HUES6 (cell line): ENCODE measurements at regions not wholly inside any gene's neighbourhood (a gene's known extent, or its start where the extent isn't known, plus 50 kb on each side); places are given as distances from the start of the nearest gene placed in this dataset.

ENCODE experiments used
- H3K27ac ChIP-seq: 2 replicates; pipeline ENCODE4 v1.7.0; 2013; ENCODE audit warnings: low read depth, mild to moderate bottlenecking, low read length, inconsistent platforms
- H3K27me3 ChIP-seq: 2 replicates; pipeline ENCODE4 v1.6.1; 2013; ENCODE audit warnings: low read length; ENCODE audit not compliant: control insufficient read depth, insufficient read depth
- H3K36me3 ChIP-seq: 2 replicates; pipeline ENCODE4 v1.6.1; 2013; ENCODE audit warnings: low read length; ENCODE audit not compliant: control insufficient read depth, insufficient read depth
- H3K4me1 ChIP-seq: 2 replicates; pipeline ENCODE4 v1.6.1; 2013; ENCODE audit warnings: low read length; ENCODE audit not compliant: control insufficient read depth, insufficient read depth
- H3K4me3 ChIP-seq: 2 replicates; pipeline ENCODE4 v1.5.1; 2013; ENCODE audit warnings: low read depth, low read length
- H3K9ac ChIP-seq: one replicate; pipeline ENCODE4 v1.6.1; 2013; ENCODE audit warnings: mild to moderate bottlenecking, low read length
- H3K9me3 ChIP-seq: 2 replicates; pipeline ENCODE4 v1.6.1; 2013; ENCODE audit warnings: low read depth, low read length; ENCODE audit not compliant: control insufficient read depth, insufficient read depth

DNA sequence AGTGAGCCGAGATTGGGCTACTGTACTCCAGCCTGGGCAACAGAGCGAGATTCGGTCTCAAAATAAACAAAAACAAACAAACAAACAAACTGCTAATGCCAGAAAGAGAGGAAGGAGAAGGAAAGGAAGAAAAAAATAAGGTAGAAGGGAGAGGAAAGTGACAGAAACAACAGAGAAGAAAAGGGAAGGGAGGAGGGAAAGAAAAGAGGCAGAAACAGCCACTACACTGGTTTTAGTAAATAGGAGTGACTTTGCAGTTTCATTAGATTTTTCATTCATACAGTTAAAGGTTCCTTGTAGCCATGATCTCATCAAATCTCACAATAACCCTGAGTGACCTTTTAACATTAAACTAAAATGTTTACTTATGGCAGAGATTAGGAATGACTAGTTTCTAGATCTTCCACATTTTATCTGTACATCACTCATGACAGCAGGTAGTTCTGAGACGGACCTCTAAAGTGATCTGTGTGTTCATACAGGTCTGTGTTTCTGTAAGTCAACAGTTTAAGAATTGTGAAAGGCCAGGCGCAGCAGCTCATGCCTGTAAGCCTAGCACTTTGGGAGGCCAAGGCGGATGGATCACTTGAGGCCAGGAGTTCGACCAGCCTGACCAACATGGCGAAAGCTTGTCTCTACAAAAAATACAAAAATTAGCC lies 191.3 kb upstream of the KLF14 start:
- H3K4me3 ChIP-seq = no peak overlapping the region
- no peaks in the 10 kb centered on the region for H3K9me3 ChIP-seq
- no peaks in the 10 kb centered on the region for H3K27me3 ChIP-seq
- no peaks in the 10 kb centered on the region for H3K36me3 ChIP-seq
- H3K9ac ChIP-seq = no peak overlapping the region
- peaks cover 14% of the 10 kb centered on the region for H3K4me1 ChIP-seq
- no peak overlapping the region for H3K27ac ChIP-seq

DNA sequence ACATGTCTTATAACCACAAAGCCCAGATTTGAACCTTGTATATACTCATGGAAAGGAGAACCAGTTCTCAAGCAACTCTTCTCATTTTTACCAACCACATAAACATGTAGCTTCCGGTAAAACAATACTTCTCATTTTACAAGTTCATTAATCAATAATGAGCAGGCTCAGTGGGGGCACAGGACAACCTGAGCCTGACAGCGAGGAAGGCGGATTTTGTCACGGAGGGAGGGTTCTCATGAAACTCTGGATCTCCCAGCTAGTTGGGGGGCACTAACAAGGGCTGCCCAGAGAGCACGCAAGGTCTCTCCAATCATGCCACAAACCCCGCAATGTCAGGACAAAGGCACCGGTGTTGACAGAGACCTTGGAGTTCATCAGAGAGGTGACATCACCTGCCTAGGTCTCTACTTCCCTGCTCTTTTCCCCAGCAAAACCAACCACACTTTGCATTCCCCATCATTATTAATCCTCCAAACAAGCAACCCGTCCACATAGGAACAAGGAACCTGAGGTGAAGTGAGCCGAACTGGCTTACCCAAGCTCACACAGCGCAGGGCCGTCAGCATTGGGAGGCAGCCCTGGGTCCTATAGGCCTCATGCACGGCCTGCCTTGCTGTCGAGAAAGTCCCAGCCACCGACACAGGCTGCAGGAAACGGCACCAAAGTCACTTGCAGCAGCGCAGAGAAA lies 192.1 kb upstream of the KLF14 start:
- Histone ChIP-seq H3K27me3 (no peaks in the 10 kb centered on the region), H3K4me1 (peaks cover 11% of the 10 kb centered on the region), H3K27ac (no peak overlapping the region), H3K9me3 (no peaks in the 10 kb centered on the region), H3K9ac (no peak overlapping the region), H3K4me3 (no peak overlapping the region), H3K36me3 (no peaks in the 10 kb centered on the region)

DNA sequence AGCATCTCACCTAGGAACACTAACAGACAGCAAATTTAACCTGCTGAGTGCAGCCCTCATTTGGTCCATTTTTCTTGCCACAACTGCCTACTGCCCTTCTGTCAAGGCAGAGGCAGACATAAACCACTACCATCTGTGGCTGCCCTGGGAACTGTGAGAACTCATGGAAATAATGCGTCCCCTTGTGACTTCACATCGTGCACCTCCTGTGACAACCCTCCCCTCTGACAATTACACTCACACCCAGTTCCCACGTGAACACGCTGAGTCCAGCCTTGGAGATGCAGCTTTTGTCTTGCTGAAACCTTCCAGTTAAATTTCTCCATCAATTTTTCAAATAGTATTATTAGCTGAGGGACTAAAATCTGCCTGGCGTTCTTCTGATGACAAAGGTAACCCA lies 193.1 kb upstream of the KLF14 start:
- H3K27ac ChIP-seq = no peak overlapping the region
- no peak overlapping the region for H3K9ac ChIP-seq
- H3K4me3 ChIP-seq = no peak overlapping the region
- H3K9me3 ChIP-seq = no peaks in the 10 kb centered on the region
- peaks cover 3% of the 10 kb centered on the region; the same call in 1 of the 2 replicates for H3K4me1 ChIP-seq
- no peaks in the 10 kb centered on the region for H3K27me3 ChIP-seq
- H3K36me3 ChIP-seq = no peaks in the 10 kb centered on the region

DNA sequence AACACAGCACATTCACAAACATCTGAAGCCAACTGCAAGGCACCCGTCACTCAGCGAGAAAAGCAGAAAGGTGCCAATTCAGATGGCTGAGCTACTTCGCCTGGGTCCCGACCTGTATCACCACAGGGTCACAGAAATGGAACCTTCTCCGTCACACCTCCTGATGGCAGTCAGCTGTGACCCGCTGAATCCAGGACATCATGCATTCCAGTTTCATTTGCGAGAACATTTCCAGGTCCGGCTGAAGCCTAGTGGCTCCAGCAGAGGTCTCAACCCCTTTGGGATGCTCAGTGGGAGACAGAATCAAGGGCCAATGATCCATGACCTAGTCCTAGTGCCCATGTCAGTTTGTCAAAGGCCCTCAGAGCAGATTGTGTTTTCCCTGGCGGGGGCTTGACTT lies 193.6 kb upstream of the KLF14 start:
- no peak overlapping the region for H3K4me3 ChIP-seq
- no peaks in the 10 kb centered on the region for H3K9me3 ChIP-seq
- no peak overlapping the region for H3K27ac ChIP-seq
- no peaks in the 10 kb centered on the region for H3K36me3 ChIP-seq
- H3K27me3 ChIP-seq = no peaks in the 10 kb centered on the region
- H3K4me1 ChIP-seq = peaks cover 3% of the 10 kb centered on the region; the same call in 1 of the 2 replicates
- no peak overlapping the region for H3K9ac ChIP-seq

DNA sequence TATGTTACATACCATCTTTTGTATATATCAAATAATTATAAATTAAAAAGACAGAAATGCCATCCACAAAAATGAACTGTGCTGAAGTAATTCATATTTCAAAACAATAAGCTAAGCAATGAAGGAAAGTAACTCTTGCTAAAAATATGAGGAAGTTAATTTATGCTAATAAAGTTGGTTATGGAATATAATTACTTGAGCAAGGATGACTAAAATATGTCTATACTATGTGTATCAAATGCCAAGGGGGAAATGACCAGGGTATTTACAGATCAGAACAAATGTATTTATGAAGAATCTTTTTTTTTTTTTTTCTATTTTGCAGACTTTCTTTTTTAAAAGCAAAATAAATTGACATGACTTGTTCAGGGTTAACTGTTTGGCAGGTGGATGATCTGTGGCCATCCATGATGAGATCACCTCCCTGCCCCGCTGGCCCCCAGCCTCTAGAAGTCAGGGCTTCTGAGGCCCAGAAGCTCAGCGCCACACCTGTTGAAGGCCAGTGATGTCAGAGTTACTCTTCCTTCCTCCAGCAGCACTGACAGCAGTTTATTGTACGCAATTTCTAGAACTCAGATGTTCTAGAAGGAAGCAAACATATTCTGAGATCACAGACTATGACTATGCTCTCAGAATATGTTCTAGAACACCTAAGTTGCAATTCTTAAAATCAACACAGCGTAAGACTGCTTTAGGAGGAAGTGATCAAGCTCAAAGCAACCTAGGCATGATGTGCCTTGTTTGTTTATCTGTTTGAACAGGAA lies 196.1 kb upstream of the KLF14 start:
- Histone ChIP-seq H3K4me1 (peaks cover 3% of the 10 kb centered on the region; the same call in 1 of the 2 replicates), H3K27ac (no peak overlapping the region), H3K27me3 (no peaks in the 10 kb centered on the region), H3K9ac (no peak overlapping the region), H3K9me3 (no peaks in the 10 kb centered on the region), H3K4me3 (no peak overlapping the region), H3K36me3 (no peaks in the 10 kb centered on the region)

DNA sequence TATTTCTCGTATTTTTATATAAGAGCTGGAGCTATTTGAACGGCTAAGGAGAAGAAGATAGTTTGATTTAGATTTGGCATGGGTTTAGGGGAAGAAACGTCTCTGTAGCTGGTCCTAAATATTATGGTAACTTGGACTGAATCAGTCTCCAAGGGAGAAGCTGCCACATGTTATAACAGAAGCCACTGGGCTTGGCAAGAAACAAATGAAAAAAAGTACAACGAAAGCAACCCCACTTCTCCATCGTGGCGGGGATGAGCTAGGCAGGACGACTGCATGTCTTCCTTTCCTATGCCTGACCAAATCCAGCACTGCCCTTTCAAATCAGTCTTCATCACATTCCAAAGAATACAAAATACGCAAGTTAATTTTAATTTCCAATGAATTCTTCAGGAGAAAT lies 196.7 kb upstream of the KLF14 start:
- H3K9me3 ChIP-seq = no peaks in the 10 kb centered on the region
- H3K36me3 ChIP-seq = no peaks in the 10 kb centered on the region
- no peak overlapping the region for H3K27ac ChIP-seq
- H3K4me1 ChIP-seq = peaks cover 3% of the 10 kb centered on the region; the same call in 1 of the 2 replicates
- no peaks in the 10 kb centered on the region for H3K27me3 ChIP-seq
- H3K9ac ChIP-seq = no peak overlapping the region
- H3K4me3 ChIP-seq = no peak overlapping the region

DNA sequence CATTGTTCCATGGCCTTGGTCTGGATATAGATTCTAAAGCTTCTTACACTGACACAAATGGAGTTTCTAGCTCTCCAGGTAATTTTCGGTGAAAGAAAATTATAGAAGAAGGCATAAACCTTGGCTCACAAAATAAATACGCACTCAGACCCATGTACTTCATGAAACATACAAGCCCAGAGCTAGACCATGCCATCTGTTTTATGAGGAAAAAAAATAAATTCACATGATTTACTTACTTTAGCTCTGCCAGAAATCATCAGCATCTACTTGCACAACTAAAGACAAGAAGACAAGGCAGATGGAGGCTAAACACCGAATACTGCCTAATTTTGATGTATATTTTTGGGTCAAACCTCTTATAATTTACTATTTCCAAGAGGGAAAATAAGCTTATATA lies 197.4 kb upstream of the KLF14 start:
- Histone ChIP-seq H3K9ac (no peak overlapping the region), H3K4me1 (no peaks in the 10 kb centered on the region), H3K9me3 (no peaks in the 10 kb centered on the region), H3K27me3 (no peaks in the 10 kb centered on the region), H3K4me3 (no peak overlapping the region), H3K36me3 (no peaks in the 10 kb centered on the region), H3K27ac (no peak overlapping the region)

DNA sequence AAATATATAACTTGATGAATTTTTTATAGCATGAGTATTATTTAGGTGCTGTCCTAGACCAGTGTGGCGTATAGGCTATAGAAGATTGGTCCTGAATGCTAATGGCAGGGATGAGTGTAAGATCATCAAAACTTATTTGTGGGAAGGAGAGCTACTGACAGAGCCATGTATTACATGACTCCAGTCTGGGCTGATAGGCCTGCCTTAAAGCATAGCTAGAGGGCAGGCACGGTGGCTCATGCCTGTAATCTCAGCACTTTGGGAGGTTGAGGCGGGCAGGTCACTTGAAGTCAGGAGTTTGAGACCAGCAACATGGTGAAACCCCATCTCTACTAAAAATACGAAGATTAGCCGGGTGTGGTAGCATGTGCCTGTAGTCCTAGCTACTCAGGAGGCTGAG lies 198.1 kb upstream of the KLF14 start:
- Histone ChIP-seq H3K9me3 (no peaks in the 10 kb centered on the region), H3K4me1 (no peaks in the 10 kb centered on the region), H3K36me3 (no peaks in the 10 kb centered on the region), H3K27me3 (no peaks in the 10 kb centered on the region), H3K9ac (no peak overlapping the region), H3K27ac (no peak overlapping the region), H3K4me3 (no peak overlapping the region)

DNA sequence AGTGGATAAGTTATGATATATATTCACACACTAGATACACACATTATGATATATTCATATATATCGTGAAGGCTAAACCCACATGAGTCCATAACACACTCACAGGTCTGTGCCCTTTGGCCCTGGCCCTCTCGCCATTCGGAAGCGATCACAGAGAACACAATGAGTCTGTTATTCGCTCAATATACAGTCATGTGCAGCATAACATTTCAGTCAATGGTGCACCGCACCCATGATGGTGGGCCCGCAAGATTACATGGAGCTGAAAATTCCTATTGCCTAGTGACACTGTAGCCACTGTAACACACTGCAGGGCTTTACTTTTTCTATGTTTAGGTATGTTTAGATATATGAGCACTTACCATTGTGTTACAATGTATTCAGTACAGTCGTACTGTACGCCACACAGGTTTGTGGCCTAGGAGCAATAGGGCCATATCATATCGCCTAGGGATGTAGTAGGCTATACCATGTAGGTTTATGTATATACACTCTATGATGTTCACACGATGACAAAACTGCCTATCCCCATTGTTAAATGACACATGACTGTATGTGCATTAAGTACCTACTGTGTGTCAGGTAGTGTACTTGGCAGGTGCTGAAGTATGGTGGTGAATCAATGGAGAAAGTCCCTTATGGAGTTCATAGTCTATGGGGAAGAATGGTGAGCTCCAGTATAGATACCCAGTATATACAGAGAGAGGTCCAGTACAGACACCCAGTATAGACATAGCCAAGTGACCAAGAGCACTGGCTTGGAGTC lies 198.8 kb upstream of the KLF14 start:
- H3K4me1 ChIP-seq = no peaks in the 10 kb centered on the region

DNA sequence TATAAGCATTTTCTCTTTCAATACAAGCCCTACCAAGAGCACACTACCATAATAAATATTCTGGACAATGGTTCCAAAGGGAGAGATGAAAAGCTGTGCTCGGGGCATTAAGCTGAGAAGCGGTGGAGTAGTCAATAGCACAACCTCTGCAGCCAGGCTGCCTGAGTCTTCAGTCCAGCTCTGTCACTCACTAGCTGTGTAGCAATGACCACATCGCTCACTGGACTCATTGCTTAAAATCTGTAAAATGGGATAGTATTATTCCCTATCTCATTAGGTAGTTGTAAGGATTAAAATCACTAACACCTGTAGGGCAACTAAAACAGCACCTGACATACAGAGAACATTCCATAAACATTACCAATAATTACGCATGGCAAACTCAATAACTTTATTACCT lies 199.9 kb upstream of the KLF14 start:
- Histone ChIP-seq H3K4me1 (no peaks in the 10 kb centered on the region), H3K27me3 (no peaks in the 10 kb centered on the region), H3K36me3 (no peaks in the 10 kb centered on the region), H3K9me3 (no peaks in the 10 kb centered on the region), H3K9ac (no peak overlapping the region), H3K4me3 (no peak overlapping the region), H3K27ac (no peak overlapping the region)

More for the DNA sequence above, 198.8 kb upstream of the KLF14 start:
- no peaks in the 10 kb centered on the region for H3K36me3 ChIP-seq
- no peak overlapping the region for H3K4me3 ChIP-seq
- H3K9me3 ChIP-seq = no peaks in the 10 kb centered on the region
- no peak overlapping the region for H3K9ac ChIP-seq
- no peaks in the 10 kb centered on the region for H3K27me3 ChIP-seq
- no peak overlapping the region for H3K27ac ChIP-seq
